Liver (tissue), 8 donors: ENCODE measurements at regions not wholly inside any gene's neighbourhood (a gene's known extent, or its start where the extent isn't known, plus 50 kb on each side); places are given as distances from the start of the nearest gene placed in this dataset.

Experiments used
- DNase-seq: peaks from one replicate; pipeline ENCODE4 v3.0.0-alpha.2; 2017; ENCODE audit warnings: low spot score
- H3K27ac ChIP-seq, 2 donors: one replicate each; pipeline ENCODE4 v1.7.0; 2013; ENCODE audit warnings: inconsistent platforms in 2 of 2, low read length in 2 of 2, control low read depth in 1 of 2, low read depth in 1 of 2, mild to moderate bottlenecking in 1 of 2
- H3K27me3 ChIP-seq, 4 donors: one replicate each; pipeline versions ENCODE4 v1.6.1 to v1.7.0; 2013; ENCODE audit warnings: low read length in 3 of 4, inconsistent platforms in 1 of 4, mild to moderate bottlenecking in 1 of 4, moderate library complexity in 1 of 4; ENCODE audit not compliant: control insufficient read depth in 4 of 4, insufficient read depth in 4 of 4
- H3K36me3 ChIP-seq, 4 donors: one replicate each; pipeline versions ENCODE4 v1.6.1 to v1.7.0; 2013; ENCODE audit warnings: low read length in 3 of 4, mild to moderate bottlenecking in 3 of 4, low read depth in 1 of 4, moderate library complexity in 1 of 4; ENCODE audit not compliant: control insufficient read depth in 4 of 4, insufficient read depth in 3 of 4
- H3K4me1 ChIP-seq, 4 donors: one replicate each; pipeline versions ENCODE4 v1.6.1 to v1.7.0; 2013; ENCODE audit warnings: low read length in 3 of 4, mild to moderate bottlenecking in 3 of 4, moderate library complexity in 1 of 4; ENCODE audit not compliant: control insufficient read depth in 4 of 4, insufficient read depth in 4 of 4
- H3K4me3 ChIP-seq, 3 donors: one replicate each; pipeline versions ENCODE4 v1.6.1 to v1.7.0; 2013; ENCODE audit warnings: low read length in 3 of 3, control low read depth in 1 of 3, low read depth in 1 of 3, mild to moderate bottlenecking in 1 of 3
- H3K9ac ChIP-seq, 2 donors: one replicate each; pipeline ENCODE4 v1.7.0; 2013; ENCODE audit warnings: low read length in 2 of 2, mild to moderate bottlenecking in 2 of 2, moderate library complexity in 2 of 2, control low read depth in 1 of 2, low read depth in 1 of 2
- H3K9me3 ChIP-seq, 4 donors: one replicate each; pipeline versions ENCODE4 v1.6.1 to v1.7.0; 2013; ENCODE audit warnings: low read length in 3 of 4; ENCODE audit not compliant: control insufficient read depth in 4 of 4
- ATF3 ChIP-seq: IDR thresholded peaks from 2 replicates; pipeline ENCODE4 v1.6.1; 2016; ENCODE audit warnings: antibody characterized with exemption
- CTCF ChIP-seq: fragments of 150-350 bp; IDR thresholded peaks from 2 replicates; pipeline ENCODE4 v1.5.1; 2017; ENCODE audit warnings: improper control_type of control experiment, low read depth, low read length; ENCODE audit not compliant: missing input control
- EGR1 ChIP-seq, 2 donors: IDR thresholded peaks; 2 replicates each; pipeline ENCODE4 v1.6.1; 2016 to 2018; ENCODE audit warnings: antibody characterized with exemption in 2 of 2, low read depth in 2 of 2
- FOXA1 ChIP-seq: IDR thresholded peaks from 2 replicates; pipeline ENCODE4 v1.6.1; 2016; ENCODE audit warnings: antibody characterized with exemption
- FOXA2 ChIP-seq: IDR thresholded peaks from 2 replicates; pipeline ENCODE4 v1.6.1; 2016; ENCODE audit warnings: antibody characterized with exemption
- GABPA ChIP-seq, 2 donors: IDR thresholded peaks in 1 of 2; conservative IDR thresholded peaks in 1 of 2; 2 replicates each; pipeline ENCODE4 v1.6.1; 2016; ENCODE audit warnings: antibody characterized with exemption in 2 of 2, mild to moderate bottlenecking in 1 of 2, moderate library complexity in 1 of 2
- HNF4A ChIP-seq, 2 donors: conservative IDR thresholded peaks; 2 replicates each; pipeline ENCODE4 v1.6.1; 2016; ENCODE audit warnings: antibody characterized with exemption in 2 of 2, mild to moderate bottlenecking in 2 of 2
- HNF4G ChIP-seq: IDR thresholded peaks from 2 replicates; pipeline ENCODE4 v1.6.1; 2016; ENCODE audit warnings: antibody characterized with exemption
- JUND ChIP-seq, 2 donors: IDR thresholded peaks; 2 replicates each; pipeline ENCODE4 v1.6.1; 2016; ENCODE audit warnings: antibody characterized with exemption in 2 of 2
- MAX ChIP-seq: IDR thresholded peaks from 2 replicates; pipeline ENCODE4 v1.6.1; 2016; ENCODE audit warnings: antibody characterized with exemption
- NR2F2 ChIP-seq: IDR thresholded peaks from 2 replicates; pipeline ENCODE4 v1.6.1; 2016; ENCODE audit warnings: antibody characterized with exemption
- RAD21 ChIP-seq, 2 donors: IDR thresholded peaks; 2 replicates each; pipeline ENCODE4 v1.6.1; 2016; ENCODE audit warnings: antibody characterized with exemption in 2 of 2, mild to moderate bottlenecking in 2 of 2
- REST ChIP-seq: IDR thresholded peaks from 2 replicates; pipeline ENCODE4 v1.6.1; 2016; ENCODE audit warnings: antibody characterized with exemption, mild to moderate bottlenecking
- RXRA ChIP-seq, 2 donors: IDR thresholded peaks; 2 replicates each; pipeline ENCODE4 v1.6.1; 2017 to 2018; ENCODE audit warnings: antibody characterized with exemption in 2 of 2, mild to moderate bottlenecking in 1 of 2
- SP1 ChIP-seq: IDR thresholded peaks from 2 replicates; pipeline ENCODE4 v1.6.1; 2018; ENCODE audit warnings: antibody characterized with exemption, mild to moderate bottlenecking
- TAF1 ChIP-seq: conservative IDR thresholded peaks from 2 replicates; pipeline ENCODE4 v1.6.1; 2016; ENCODE audit warnings: antibody characterized with exemption, mild to moderate bottlenecking
- YY1 ChIP-seq: IDR thresholded peaks from 2 replicates; pipeline ENCODE4 v1.6.1; 2016; ENCODE audit warnings: antibody characterized with exemption, mild to moderate bottlenecking
- ZBTB33 ChIP-seq: IDR thresholded peaks from 2 replicates; pipeline ENCODE4 v1.6.1; 2016; ENCODE audit warnings: antibody characterized with exemption
- WGBS: extraction: QIAGEN DNeasy Blood & Tissue Kit; methylation state at CpG from one replicate; pipeline ENCODE4 v1.1.7; 2013; 5-methylcytosine and 5-hydroxymethylcytosine counted together
- donor health status: healthy.
- donor health status: healthy.
- donor health status: healthy.
- donor health status: healthy.
- donor health status: healthy.

GRCh38 chr5:25056836-25057235, 412.1 kb upstream of the CDH10 start (continued):
- TF ChIP-seq YY1 = no peak
- TF ChIP-seq NR2F2 = no peak
- no peak for TF ChIP-seq CTCF
- no peak for TF ChIP-seq FOXA1
- TF ChIP-seq GABPA (IDR thresholded peaks at IDR 0.05 in 1 of 2, conservative IDR thresholded peaks at IDR 0.05 in 1 of 2) = no peak
- TF ChIP-seq FOXA2 = no peak
- TF ChIP-seq SP1 = no peak

GRCh38 chr5:25033658-25034057, 388.9 kb upstream of the CDH10 start:
- Histone ChIP-seq H3K27me3 (no peaks in the 10 kb centered on the region), H3K4me1 (no peaks in the 10 kb centered on the region), H3K4me3 (no peak overlapping the region), H3K9ac (no peak overlapping the region), H3K9me3 (no peaks in the 10 kb centered on the region), H3K36me3 (no peaks in the 10 kb centered on the region), H3K27ac (no peak overlapping the region)
- TF ChIP-seq ZBTB33 (no peak), EGR1 (IDR thresholded peaks at IDR 0.05; ENCODE audit: low read depth in 2 of 2) (no peak), TAF1 (no peak), NR2F2 (no peak), FOXA2 (no peak), ATF3 (no peak), GABPA (IDR thresholded peaks at IDR 0.05 in 1 of 2, conservative IDR thresholded peaks at IDR 0.05 in 1 of 2) (no peak), MAX (no peak), JUND (IDR thresholded peaks at IDR 0.05) (no peak), RXRA (IDR thresholded peaks at IDR 0.05) (no peak), HNF4A (conservative IDR thresholded peaks at IDR 0.05) (no peak), SP1 (no peak), RAD21 (IDR thresholded peaks at IDR 0.05) (no peak), YY1 (no peak), CTCF (no peak), REST (no peak), HNF4G (no peak), FOXA1 (no peak)
- WGBS = 55% methylated on average over 3 of the region's 3 CpGs
- no peak for DNase-seq
